Testis (tissue), 2 donors: ENCODE measurements at regions not wholly inside any gene's neighbourhood (a gene's known extent, or its start where the extent isn't known, plus 50 kb on each side); places are given as distances from the start of the nearest gene placed in this dataset.

Source experiments
- DNase-seq: peaks from one replicate; pipeline ENCODE4 v3.0.0-alpha.2; 2019
- H3K27ac ChIP-seq, 2 donors: fragments of 200-600 bp; sonication (generic); one replicate each; pipeline ENCODE4 v1.5.1; 2019
- H3K27me3 ChIP-seq: fragments of 200-600 bp; sonication (generic); one replicate; pipeline ENCODE4 v1.5.1; 2019
- H3K36me3 ChIP-seq: fragments of 200-600 bp; sonication (generic); one replicate; pipeline ENCODE4 v1.5.1; 2017; ENCODE audit warnings: low read depth; ENCODE audit errors: missing control alignments
- H3K4me1 ChIP-seq: fragments of 200-600 bp; sonication (generic); one replicate; pipeline ENCODE4 v1.5.1; 2019
- H3K4me3 ChIP-seq, 2 donors: fragments of 200-600 bp; sonication (generic); one replicate each; pipeline ENCODE4 v1.5.1; 2017 to 2019
- H3K9me3 ChIP-seq: fragments of 200-600 bp; sonication (generic); one replicate; pipeline ENCODE4 v1.5.1; 2017
- POLR2A ChIP-seq: fragments of 450-650 bp; IDR thresholded peaks from one replicate; pipeline ENCODE4 v1.6.1; 2017; ENCODE audit warnings: antibody characterized with exemption, mild to moderate bottlenecking, moderate library complexity
- WGBS, 2 donors: methylation state at CpG; one replicate each; pipeline ENCODE4 v1.1.5; 2018; 5-methylcytosine and 5-hydroxymethylcytosine counted together
- intact Hi-C: fragments of 100-400 bp; cut with DNase I; formaldehyde crosslinking; loops from one replicate; pipeline ENCODE4 v1.15.1; 2023; ENCODE audit warnings: low total_unique reads
- TF ChIP-seq, protein P1 (sequence below), 3 experiments: fragments of 450-650 bp in 2 of 3; fragments of 200-600 bp in 1 of 3; sonication (generic) in 1 of 3; IDR thresholded peaks; one replicate each; pipeline ENCODE4 v1.5.1; 2016 to 2019; ENCODE audit warnings: antibody characterized with exemption in 3 of 3, mild to moderate bottlenecking in 2 of 3, moderate library complexity in 1 of 3

GRCh38 chr18:73461780-73462059 is 593.9 kb upstream of the NETO1 start:
- Histone ChIP-seq H3K9me3 (no peaks in the 10 kb centered on the region), H3K27ac (peak overlapping the region; percentile 48 to 62), H3K4me3 (no peak overlapping the region), H3K27me3 (no peaks in the 10 kb centered on the region), H3K36me3 (no peaks in the 10 kb centered on the region), H3K4me1 (peaks cover 4% of the 10 kb centered on the region)
- WGBS, 2 donors: 54 to 59% methylated on average over 1 of the region's 1 CpG
- no peak for TF ChIP-seq POLR2A
- TF ChIP-seq, protein P1, sequence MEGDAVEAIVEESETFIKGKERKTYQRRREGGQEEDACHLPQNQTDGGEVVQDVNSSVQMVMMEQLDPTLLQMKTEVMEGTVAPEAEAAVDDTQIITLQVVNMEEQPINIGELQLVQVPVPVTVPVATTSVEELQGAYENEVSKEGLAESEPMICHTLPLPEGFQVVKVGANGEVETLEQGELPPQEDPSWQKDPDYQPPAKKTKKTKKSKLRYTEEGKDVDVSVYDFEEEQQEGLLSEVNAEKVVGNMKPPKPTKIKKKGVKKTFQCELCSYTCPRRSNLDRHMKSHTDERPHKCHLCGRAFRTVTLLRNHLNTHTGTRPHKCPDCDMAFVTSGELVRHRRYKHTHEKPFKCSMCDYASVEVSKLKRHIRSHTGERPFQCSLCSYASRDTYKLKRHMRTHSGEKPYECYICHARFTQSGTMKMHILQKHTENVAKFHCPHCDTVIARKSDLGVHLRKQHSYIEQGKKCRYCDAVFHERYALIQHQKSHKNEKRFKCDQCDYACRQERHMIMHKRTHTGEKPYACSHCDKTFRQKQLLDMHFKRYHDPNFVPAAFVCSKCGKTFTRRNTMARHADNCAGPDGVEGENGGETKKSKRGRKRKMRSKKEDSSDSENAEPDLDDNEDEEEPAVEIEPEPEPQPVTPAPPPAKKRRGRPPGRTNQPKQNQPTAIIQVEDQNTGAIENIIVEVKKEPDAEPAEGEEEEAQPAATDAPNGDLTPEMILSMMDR (IDR thresholded peaks at IDR 0.05): no peak
- DNase-seq: no peak
- intact Hi-C loops: no loop called here

DNA sequence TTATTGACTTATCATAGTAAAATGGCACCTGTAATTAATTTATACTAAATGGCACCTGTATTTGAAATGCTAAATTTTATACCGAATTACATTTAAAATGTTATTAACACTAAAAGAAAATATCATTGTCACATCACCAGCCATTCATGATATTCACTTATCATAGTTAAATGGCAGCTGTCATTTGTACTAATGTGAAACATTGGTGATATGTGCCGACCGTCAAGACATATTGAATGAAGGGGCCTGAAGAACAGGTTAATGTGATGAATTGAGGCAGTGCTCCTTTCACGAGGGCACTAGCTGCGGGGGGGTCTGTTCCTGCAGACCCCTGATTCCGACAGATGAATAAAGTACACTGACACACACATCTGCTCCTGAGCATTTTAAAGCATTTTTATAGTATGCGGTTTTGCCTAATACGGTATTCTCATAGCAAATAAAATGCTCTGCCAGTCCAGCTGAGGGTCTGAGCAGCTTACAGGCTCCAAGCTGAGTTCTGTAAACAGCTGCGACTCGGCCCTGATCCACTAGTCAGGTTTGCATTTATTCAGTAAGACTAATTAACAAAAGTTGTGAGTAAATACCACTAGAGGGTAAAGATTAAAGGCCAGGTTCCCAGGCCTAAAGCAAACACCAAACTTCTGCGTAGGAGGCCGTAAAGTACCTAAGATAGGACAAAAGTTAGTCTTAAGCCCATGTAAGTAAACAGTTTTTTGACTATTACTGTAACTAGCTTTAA is 593.4 kb upstream of the NETO1 start:
- H3K9me3 ChIP-seq: no peaks in the 10 kb centered on the region
- DNase-seq: no peak
- intact Hi-C loops: no loop called here
- H3K27ac ChIP-seq: peak overlapping the region; percentile 48 to 50
- peaks cover 4% of the 10 kb centered on the region for H3K4me1 ChIP-seq
- no peak overlapping the region for H3K4me3 ChIP-seq
- no peaks in the 10 kb centered on the region for H3K27me3 ChIP-seq
- 61 to 67% methylated on average over 12 of the region's 12 CpGs for WGBS, 2 donors
- no peak for TF ChIP-seq POLR2A
- TF ChIP-seq, protein P1 (IDR thresholded peaks at IDR 0.05): no peak
- H3K36me3 ChIP-seq: no peaks in the 10 kb centered on the region

DNA sequence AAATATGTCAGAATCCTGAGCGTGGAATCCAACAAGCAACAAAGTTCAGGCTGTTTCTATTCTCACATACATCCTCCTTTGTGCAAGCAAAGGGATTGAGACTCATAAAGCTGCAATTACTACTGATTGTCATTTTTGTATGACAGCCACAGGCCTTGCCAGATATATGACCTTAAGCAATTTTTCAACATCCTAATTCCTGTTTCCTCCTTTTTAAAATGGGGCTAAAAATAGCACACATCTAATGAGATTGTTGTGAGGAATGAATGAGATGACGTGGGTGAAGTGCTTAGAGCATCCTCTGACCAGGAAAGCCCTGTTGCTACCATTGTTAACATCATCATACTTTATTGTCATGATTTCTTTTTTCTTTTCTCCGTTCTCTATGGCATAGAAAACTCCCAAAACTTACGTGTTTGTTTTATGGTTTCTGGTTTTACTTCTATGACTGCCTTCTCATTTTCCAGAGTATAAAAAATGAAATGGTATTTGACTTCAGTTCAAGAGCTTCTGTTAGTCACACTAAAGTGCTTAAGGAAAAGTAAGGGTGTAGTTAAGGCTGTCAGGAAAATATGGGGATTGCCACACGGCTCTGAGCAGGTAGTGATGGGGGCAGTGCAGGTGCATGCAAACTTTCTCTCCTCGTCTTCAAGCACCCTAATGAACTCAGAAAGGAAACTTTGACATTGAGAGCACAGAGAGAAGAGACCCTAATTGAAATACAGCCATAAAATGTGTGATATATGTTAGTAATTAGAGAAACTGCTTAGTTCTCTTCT is 590.6 kb upstream of the NETO1 start:
- 43 to 54% methylated on average over 6 of the region's 6 CpGs for WGBS, 2 donors
- no peak for DNase-seq
- Histone ChIP-seq H3K27me3 (no peaks in the 10 kb centered on the region), H3K36me3 (no peaks in the 10 kb centered on the region), H3K9me3 (no peaks in the 10 kb centered on the region), H3K4me1 (peaks cover 4% of the 10 kb centered on the region), H3K4me3 (no peak overlapping the region), H3K27ac (no peak overlapping the region)
- intact Hi-C loops: no loop called here
- TF ChIP-seq, protein P1 (IDR thresholded peaks at IDR 0.05): no peak
- no peak for TF ChIP-seq POLR2A

GRCh38 chr18:73456643-73457042 is 588.9 kb upstream of the NETO1 start:
- Histone ChIP-seq H3K36me3 (no peaks in the 10 kb centered on the region), H3K27me3 (no peaks in the 10 kb centered on the region), H3K4me1 (peaks cover 4% of the 10 kb centered on the region), H3K9me3 (no peaks in the 10 kb centered on the region), H3K4me3 (no peak overlapping the region), H3K27ac (no peak overlapping the region)
- TF ChIP-seq POLR2A: no peak
- TF ChIP-seq, protein P1 (IDR thresholded peaks at IDR 0.05): no peak
- intact Hi-C loops: no loop called here
- DNase-seq: no peak
- WGBS, 2 donors: 69 to 82% methylated on average over 3 of the region's 3 CpGs
